WI38 (cell line): ENCODE measurements at regions not wholly inside any gene's neighbourhood (a gene's known extent, or its start where the extent isn't known, plus 50 kb on each side); places are given as distances from the start of the nearest gene placed in this dataset.

Source experiments
- H3K4me3 ChIP-seq: 2 replicates; pipeline ENCODE4 v1.5.1; 2011; ENCODE audit warnings: low read depth, mild to moderate bottlenecking, control low read depth, low read length
- CTCF ChIP-seq: IDR thresholded peaks from 2 replicates; pipeline ENCODE4 v1.5.1; 2012; ENCODE audit warnings: low read depth, mild to moderate bottlenecking, control low read depth, low read length

GRCh38 chr2:817336-818015, 133.2 kb upstream of the SNTG2 start:
- no peak overlapping the region for H3K4me3 ChIP-seq
- no peak for TF ChIP-seq CTCF

GRCh38 chr2:816278-816677, 134.4 kb upstream of the SNTG2 start:
- TF ChIP-seq CTCF = no peak
- H3K4me3 ChIP-seq = no peak overlapping the region

- no peak overlapping the region for H3K4me3 ChIP-seq
- TF ChIP-seq CTCF = no peak
Measured at GRCh38 chr2:810397-810796, 133.2 kb upstream of the TMEM18 start.

- H3K4me3 ChIP-seq = no peak overlapping the region
- TF ChIP-seq CTCF = no peak
Measured at GRCh38 chr2:807300-807699, 130.1 kb upstream of the TMEM18 start.

- H3K4me3 ChIP-seq = no peak overlapping the region
- TF ChIP-seq CTCF = no peak
Measured at GRCh38 chr2:805664-806063, 128.5 kb upstream of the TMEM18 start.

- no peak for TF ChIP-seq CTCF
- no peak overlapping the region for H3K4me3 ChIP-seq
Measured at GRCh38 chr2:797993-798392, 120.8 kb upstream of the TMEM18 start.

GRCh38 chr2:797556-797955, 120.3 kb upstream of the TMEM18 start:
- no peak overlapping the region for H3K4me3 ChIP-seq
- TF ChIP-seq CTCF = no peak
